GM06990 (cell line): ENCODE measurements at regions not wholly inside any gene's neighbourhood (a gene's known extent, or its start where the extent isn't known, plus 50 kb on each side); places are given as distances from the start of the nearest gene placed in this dataset.

Experiments used
- DNase-seq: peaks from one replicate; pipeline ENCODE4 v3.0.0-alpha.2; 2011; ENCODE audit not compliant: insufficient read length; ENCODE audit errors: extremely low read depth
- H3K27me3 ChIP-seq: replicated peaks from 2 replicates; pipeline ENCODE4 v1.6.0; 2011; ENCODE audit warnings: low read length; ENCODE audit not compliant: control insufficient read depth, insufficient read depth
- H3K36me3 ChIP-seq: 2 replicates; pipeline ENCODE4 v1.5.1; 2011; ENCODE audit warnings: low read length; ENCODE audit not compliant: control insufficient read depth, insufficient read depth
- H3K4me3 ChIP-seq: replicated peaks from 2 replicates; pipeline ENCODE4 v1.5.1; 2011; ENCODE audit warnings: low read depth, mild to moderate bottlenecking, control low read depth, low read length
- TF ChIP-seq, protein P1 (sequence below): IDR thresholded peaks from 2 replicates; pipeline ENCODE4 v1.5.1; 2011; ENCODE audit warnings: low read length, control low read depth, mild to moderate bottlenecking, inconsistent platforms; ENCODE audit not compliant: insufficient read depth, poor library complexity, severe bottlenecking

DNA sequence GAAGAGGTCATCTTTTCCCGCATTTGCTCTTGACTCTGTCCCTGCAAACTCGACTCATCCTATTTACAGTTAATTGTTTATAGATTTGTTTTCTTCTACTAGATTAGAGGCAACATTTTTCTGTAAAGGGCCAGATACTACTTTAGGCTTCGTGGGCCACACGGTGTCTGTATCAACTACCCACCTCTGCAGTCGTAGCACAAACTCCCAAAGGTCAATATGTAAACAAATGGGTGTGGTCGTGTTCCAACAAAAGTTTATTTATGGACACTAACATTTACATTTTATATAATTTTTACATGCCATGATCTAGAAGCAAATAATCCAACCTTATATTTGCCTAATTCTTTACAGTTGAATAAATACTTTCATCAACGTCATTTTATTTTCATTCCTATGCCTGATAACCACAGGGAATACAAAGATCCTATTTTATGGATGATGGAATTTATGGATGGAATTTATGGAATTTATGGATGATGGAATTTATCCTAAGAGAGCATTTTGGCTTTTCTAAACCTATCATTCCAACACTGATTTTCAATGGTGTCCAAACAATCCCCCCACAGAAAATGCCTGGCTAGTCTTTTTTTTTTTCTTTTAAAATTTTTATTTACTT is 232.8 kb downstream of the MYLK4 start:
- DNase-seq = no peak
- TF ChIP-seq, protein P1, sequence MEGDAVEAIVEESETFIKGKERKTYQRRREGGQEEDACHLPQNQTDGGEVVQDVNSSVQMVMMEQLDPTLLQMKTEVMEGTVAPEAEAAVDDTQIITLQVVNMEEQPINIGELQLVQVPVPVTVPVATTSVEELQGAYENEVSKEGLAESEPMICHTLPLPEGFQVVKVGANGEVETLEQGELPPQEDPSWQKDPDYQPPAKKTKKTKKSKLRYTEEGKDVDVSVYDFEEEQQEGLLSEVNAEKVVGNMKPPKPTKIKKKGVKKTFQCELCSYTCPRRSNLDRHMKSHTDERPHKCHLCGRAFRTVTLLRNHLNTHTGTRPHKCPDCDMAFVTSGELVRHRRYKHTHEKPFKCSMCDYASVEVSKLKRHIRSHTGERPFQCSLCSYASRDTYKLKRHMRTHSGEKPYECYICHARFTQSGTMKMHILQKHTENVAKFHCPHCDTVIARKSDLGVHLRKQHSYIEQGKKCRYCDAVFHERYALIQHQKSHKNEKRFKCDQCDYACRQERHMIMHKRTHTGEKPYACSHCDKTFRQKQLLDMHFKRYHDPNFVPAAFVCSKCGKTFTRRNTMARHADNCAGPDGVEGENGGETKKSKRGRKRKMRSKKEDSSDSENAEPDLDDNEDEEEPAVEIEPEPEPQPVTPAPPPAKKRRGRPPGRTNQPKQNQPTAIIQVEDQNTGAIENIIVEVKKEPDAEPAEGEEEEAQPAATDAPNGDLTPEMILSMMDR = no peak
- Histone ChIP-seq H3K36me3 (no peaks in the 10 kb centered on the region), H3K27me3 (no peaks in the 10 kb centered on the region; the same call in 1 of the 2 replicates), H3K4me3 (no peak overlapping the region)

DNA sequence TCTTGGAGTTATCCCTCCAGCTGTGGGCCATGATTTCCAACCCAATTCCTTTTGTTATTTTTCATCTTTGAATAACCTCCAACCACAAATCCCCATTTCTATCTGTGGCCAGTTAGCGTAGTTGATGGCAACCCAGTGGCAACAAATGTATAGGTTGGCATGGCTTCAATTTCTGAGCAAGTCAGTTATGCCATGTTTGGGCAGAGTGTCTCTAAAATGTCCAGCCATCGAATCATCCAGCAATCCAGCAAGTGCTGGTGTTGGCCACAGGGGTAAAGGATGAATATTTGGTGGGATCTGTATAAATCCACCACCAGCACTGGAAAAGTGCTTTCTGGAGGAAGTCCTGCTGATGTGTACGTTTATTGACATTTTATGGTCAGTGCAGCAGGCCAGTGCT is 233.3 kb downstream of the MYLK4 start:
- Histone ChIP-seq H3K4me3 (no peak overlapping the region), H3K36me3 (no peaks in the 10 kb centered on the region), H3K27me3 (no peaks in the 10 kb centered on the region; the same call in 1 of the 2 replicates)
- no peak for DNase-seq
- TF ChIP-seq, protein P1 = no peak

DNA sequence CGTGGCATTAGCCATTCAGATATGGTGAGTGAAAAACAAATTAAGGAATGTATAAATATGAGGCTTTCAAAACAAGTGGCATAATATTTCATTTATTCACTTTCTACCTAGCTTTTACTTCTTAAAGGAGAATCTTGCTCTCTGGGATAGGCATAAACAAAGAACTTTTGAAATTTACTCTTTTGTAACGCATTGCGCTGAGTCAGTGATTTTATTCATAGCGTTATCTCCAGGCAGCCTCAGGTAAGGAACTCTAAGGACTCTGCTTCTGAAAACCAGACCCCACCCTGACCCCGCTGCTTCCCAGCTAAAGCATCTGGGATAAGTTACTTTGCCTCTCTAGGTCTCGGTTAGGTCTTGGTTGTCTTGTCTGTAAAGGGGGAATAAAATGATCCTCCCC is 234.7 kb downstream of the MYLK4 start:
- no peaks in the 10 kb centered on the region; the same call in 1 of the 2 replicates for H3K27me3 ChIP-seq
- TF ChIP-seq, protein P1 = no peak
- no peaks in the 10 kb centered on the region for H3K36me3 ChIP-seq
- no peak overlapping the region for H3K4me3 ChIP-seq
- no peak for DNase-seq

DNA sequence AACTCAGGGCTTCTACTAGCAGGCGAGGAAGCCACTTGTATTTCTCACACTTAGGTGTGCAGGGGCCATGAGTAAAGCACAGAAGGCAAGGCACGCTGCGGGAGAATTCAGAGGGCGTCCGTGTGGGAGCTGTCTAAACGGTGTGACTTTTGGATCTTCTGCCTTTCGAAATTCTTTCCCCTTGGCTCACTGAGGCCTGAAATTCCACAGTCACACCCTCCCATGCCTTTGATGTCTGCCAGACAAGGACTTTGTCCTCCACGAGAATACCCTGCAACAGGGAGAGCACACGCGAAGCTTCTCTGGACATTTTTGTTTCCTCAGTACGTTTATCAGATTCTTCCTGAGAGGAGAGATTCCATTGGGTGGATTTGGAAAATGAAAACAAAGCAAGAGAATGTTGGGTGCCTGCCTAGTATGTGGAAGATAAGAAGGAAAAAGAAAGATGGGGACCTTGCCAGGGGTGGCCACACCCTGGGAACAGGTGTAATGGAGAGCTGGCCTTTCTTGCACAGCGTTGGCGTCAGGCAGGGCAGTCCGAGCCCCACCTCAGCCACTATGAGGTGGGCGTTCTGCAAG is 235.7 kb downstream of the MYLK4 start:
- no peak overlapping the region for H3K4me3 ChIP-seq
- H3K27me3 ChIP-seq = no peaks in the 10 kb centered on the region; the same call in 1 of the 2 replicates
- TF ChIP-seq, protein P1 = no peak
- H3K36me3 ChIP-seq = no peaks in the 10 kb centered on the region
- DNase-seq = no peak

DNA sequence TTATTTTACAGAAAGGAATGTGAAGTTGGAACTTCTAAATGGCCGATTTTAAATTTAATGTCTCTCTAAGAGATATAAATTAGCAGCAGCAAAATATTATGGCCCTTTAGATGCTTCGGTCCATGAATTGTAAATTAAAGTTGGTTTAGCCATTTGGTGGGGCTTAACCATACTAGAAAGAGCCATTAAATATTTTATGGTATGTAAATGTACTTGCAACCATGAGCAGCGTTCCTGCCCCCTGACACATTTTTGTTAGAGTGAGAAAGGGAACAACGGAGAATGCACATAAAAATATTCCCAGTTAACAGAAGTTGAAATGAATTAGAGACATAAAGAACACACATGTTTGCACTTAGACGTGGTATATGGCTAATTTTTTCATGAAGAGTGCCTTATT is 237.9 kb downstream of the MYLK4 start:
- no peak for DNase-seq
- H3K4me3 ChIP-seq = no peak overlapping the region
- TF ChIP-seq, protein P1 = no peak
- no peaks in the 10 kb centered on the region; the same call in 1 of the 2 replicates for H3K27me3 ChIP-seq
- H3K36me3 ChIP-seq = no peaks in the 10 kb centered on the region
